Colonic mucosa (tissue), 4 donors: ENCODE measurements at regions not wholly inside any gene's neighbourhood (a gene's known extent, or its start where the extent isn't known, plus 50 kb on each side); places are given as distances from the start of the nearest gene placed in this dataset.

Experiments
- DNase-seq: peaks from one replicate; pipeline ENCODE4 v3.0.0-alpha.2; 2020
- H3K27ac ChIP-seq: fragments of 200-600 bp; one replicate; pipeline ENCODE4 v1.8.0; 2021
- H3K27me3 ChIP-seq: fragments of 200-600 bp; one replicate; pipeline ENCODE4 v1.8.0; 2021
- H3K36me3 ChIP-seq: fragments of 200-600 bp; one replicate; pipeline ENCODE4 v1.8.0; 2021
- H3K4me1 ChIP-seq: fragments of 200-600 bp; one replicate; pipeline ENCODE4 v1.8.0; 2021; ENCODE audit warnings: mild to moderate bottlenecking
- H3K4me3 ChIP-seq: fragments of 200-600 bp; one replicate; pipeline ENCODE4 v1.8.0; 2021
- H3K9ac ChIP-seq, 2 donors: one replicate each; pipeline ENCODE4 v1.7.0; 2013; ENCODE audit warnings: control low read depth in 2 of 2, low read depth in 2 of 2, low read length in 2 of 2
- H3K9me3 ChIP-seq: fragments of 200-600 bp; one replicate; pipeline ENCODE4 v1.8.0; 2021
- CTCF ChIP-seq: fragments of 200-600 bp; IDR thresholded peaks from one replicate; pipeline ENCODE4 v1.8.0; 2022; ENCODE audit warnings: antibody characterized with exemption, mild to moderate bottlenecking
- intact Hi-C: fragments of 100-400 bp; cut with DNase I; formaldehyde crosslinking; loops from one replicate; pipeline ENCODE4 v1.14.1; 2022
- donor health status: healthy.
- donor health status: DM: no; HTN: no; CAD: no.
- donor health status: DM: no; HTN: no; CAD: no.

- Histone ChIP-seq H3K9ac (no peak overlapping the region), H3K4me1 (no peaks in the 10 kb centered on the region), H3K9me3 (no peaks in the 10 kb centered on the region), H3K4me3 (no peak overlapping the region), H3K27ac (no peak overlapping the region), H3K36me3 (no peaks in the 10 kb centered on the region), H3K27me3 (no peaks in the 10 kb centered on the region)
- no peak for DNase-seq
- no peak for TF ChIP-seq CTCF
- intact Hi-C loops, result no loop called here
Observed at GRCh38 chr9:101897196-101897595, 158.7 kb upstream of the GRIN3A start.

- H3K27ac ChIP-seq, result no peak overlapping the region
- H3K4me3 ChIP-seq, result no peak overlapping the region
- H3K36me3 ChIP-seq, result no peaks in the 10 kb centered on the region
- no peak for DNase-seq
- H3K27me3 ChIP-seq, result no peaks in the 10 kb centered on the region
- no peaks in the 10 kb centered on the region for H3K9me3 ChIP-seq
- no peak for TF ChIP-seq CTCF
- no peaks in the 10 kb centered on the region for H3K4me1 ChIP-seq
- no peak overlapping the region for H3K9ac ChIP-seq
- intact Hi-C loops, result no loop called here
Observed at GRCh38 chr9:101893661-101894646, 155.5 kb upstream of the GRIN3A start.

GRCh38 chr9:101881508-101881907, 143.1 kb upstream of the GRIN3A start:
- H3K4me3 ChIP-seq, result no peak overlapping the region
- TF ChIP-seq CTCF, result no peak
- H3K4me1 ChIP-seq, result no peaks in the 10 kb centered on the region
- no peak for DNase-seq
- H3K9ac ChIP-seq, result no peak overlapping the region
- no peak overlapping the region for H3K27ac ChIP-seq
- H3K9me3 ChIP-seq, result no peaks in the 10 kb centered on the region
- no peaks in the 10 kb centered on the region for H3K36me3 ChIP-seq
- intact Hi-C loops, result no loop called here
- no peaks in the 10 kb centered on the region for H3K27me3 ChIP-seq

- intact Hi-C loops, result no loop called here
- TF ChIP-seq CTCF, result no peak
- no peak overlapping the region for H3K27ac ChIP-seq
- H3K4me1 ChIP-seq, result no peaks in the 10 kb centered on the region
- no peaks in the 10 kb centered on the region for H3K27me3 ChIP-seq
- no peak overlapping the region for H3K4me3 ChIP-seq
- DNase-seq, result no peak
- H3K9me3 ChIP-seq, result no peaks in the 10 kb centered on the region
- H3K36me3 ChIP-seq, result no peaks in the 10 kb centered on the region
- no peak overlapping the region for H3K9ac ChIP-seq
Observed at GRCh38 chr9:101880846-101881245, 142.4 kb upstream of the GRIN3A start.

- Histone ChIP-seq H3K4me3 (no peak overlapping the region), H3K9me3 (no peaks in the 10 kb centered on the region), H3K27ac (no peak overlapping the region), H3K4me1 (no peaks in the 10 kb centered on the region), H3K9ac (no peak overlapping the region), H3K27me3 (no peaks in the 10 kb centered on the region), H3K36me3 (no peaks in the 10 kb centered on the region)
- no peak for DNase-seq
- intact Hi-C loops, result no loop called here
- no peak for TF ChIP-seq CTCF
Observed at GRCh38 chr9:101878734-101879133, 140.3 kb upstream of the GRIN3A start.
